Gastroesophageal sphincter (tissue), 3 donors: ENCODE measurements at regions not wholly inside any gene's neighbourhood (a gene's known extent, or its start where the extent isn't known, plus 50 kb on each side); places are given as distances from the start of the nearest gene placed in this dataset.
"Not testable (repeated sequence)": the region's sequence is repeated elsewhere in the genome, so short reads cannot be mapped to it uniquely, and the experiment has no call there.

Source experiments
- POLR2A ChIP-seq, 2 donors: fragments of 450-650 bp; IDR thresholded peaks; one replicate each; pipeline ENCODE4 v1.6.1; 2017; ENCODE audit warnings: antibody characterized with exemption in 2 of 2, mild to moderate bottlenecking in 2 of 2, moderate library complexity in 1 of 2
- TF ChIP-seq, protein P1 (sequence below), 4 experiments: fragments of 200-600 bp in 2 of 4; fragments of 450-650 bp in 2 of 4; sonication (generic) in 1 of 4; IDR thresholded peaks; one replicate each; pipeline ENCODE4 v1.5.1; 2017 to 2019; ENCODE audit warnings: antibody characterized with exemption in 4 of 4, mild to moderate bottlenecking in 2 of 4, moderate library complexity in 2 of 4

DNA sequence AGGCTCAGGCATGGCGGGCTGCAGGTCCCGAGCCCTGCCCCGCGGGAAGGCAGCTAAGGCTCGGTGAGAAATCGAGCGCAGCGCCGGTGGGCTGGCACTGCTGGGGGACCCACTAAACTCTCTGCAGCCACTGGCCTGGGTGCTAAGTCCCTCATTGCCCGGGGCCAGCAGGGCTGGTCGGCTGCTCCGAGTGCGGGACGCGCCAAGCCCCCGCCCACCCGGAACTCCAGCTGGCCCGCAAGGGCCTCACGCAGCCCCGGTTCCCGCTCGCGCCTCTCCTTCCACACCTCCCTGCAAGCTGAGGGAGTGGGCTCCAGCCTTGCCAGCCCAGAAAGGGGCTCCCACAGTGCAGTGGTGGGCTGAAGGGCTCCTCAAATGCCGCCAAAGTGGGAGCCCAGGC, 321.4 kb upstream of the KCND2 start:
- not testable (repeated sequence) for TF ChIP-seq POLR2A (IDR thresholded peaks at IDR 0.05)
- TF ChIP-seq, protein P1, sequence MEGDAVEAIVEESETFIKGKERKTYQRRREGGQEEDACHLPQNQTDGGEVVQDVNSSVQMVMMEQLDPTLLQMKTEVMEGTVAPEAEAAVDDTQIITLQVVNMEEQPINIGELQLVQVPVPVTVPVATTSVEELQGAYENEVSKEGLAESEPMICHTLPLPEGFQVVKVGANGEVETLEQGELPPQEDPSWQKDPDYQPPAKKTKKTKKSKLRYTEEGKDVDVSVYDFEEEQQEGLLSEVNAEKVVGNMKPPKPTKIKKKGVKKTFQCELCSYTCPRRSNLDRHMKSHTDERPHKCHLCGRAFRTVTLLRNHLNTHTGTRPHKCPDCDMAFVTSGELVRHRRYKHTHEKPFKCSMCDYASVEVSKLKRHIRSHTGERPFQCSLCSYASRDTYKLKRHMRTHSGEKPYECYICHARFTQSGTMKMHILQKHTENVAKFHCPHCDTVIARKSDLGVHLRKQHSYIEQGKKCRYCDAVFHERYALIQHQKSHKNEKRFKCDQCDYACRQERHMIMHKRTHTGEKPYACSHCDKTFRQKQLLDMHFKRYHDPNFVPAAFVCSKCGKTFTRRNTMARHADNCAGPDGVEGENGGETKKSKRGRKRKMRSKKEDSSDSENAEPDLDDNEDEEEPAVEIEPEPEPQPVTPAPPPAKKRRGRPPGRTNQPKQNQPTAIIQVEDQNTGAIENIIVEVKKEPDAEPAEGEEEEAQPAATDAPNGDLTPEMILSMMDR (IDR thresholded peaks at IDR 0.05), result not testable (repeated sequence)
